ENCODE measurements at regions not wholly inside any gene's neighbourhood (a gene's known extent, or its start where the extent isn't known, plus 50 kb on each side); places are given as distances from the start of the nearest gene placed in this dataset.

DNA sequence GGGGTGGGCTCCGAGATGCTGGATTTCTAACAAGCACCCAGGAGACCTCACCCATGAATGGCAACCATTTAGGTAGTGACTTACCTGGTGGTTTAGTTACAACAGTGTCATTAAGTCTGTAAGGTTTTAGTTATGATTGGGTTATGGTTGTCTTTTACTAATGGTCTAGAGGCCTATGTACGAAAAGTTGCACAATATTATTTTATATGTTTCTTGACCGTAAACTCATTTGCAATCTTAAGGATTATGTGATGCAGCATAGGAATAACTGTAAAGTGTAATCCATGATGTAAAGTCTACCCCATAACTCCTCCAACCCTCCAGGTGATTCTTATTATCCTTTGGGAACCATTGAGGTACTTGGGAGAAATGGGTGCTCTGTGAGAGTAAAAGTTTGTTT, 155.4 kb upstream of the ZEB2 start:
- Histone ChIP-seq H3K79me2 (ENCODE audit: control insufficient read depth, insufficient read depth, low read length) (no peaks in the 10 kb centered on the region), H3K9me3 (ENCODE audit: control extremely low read depth in 1 of 3, control insufficient read depth in 2 of 3, insufficient read depth in 1 of 3, low read length in 2 of 3) (no peaks in the 10 kb centered on the region), H3K36me3 (replicated peaks in 1 of 2; ENCODE audit: control extremely low read depth in 1 of 2, control insufficient read depth in 1 of 2, extremely low read depth in 1 of 2, insufficient read depth in 2 of 2, low read length in 1 of 2) (no peaks in the 10 kb centered on the region), H3K27ac (ENCODE audit: low read length in 2 of 2) (no peak overlapping the region), H4K20me1 (ENCODE audit: control insufficient read depth, insufficient read depth, low read length, poor library complexity, severe bottlenecking) (no peaks in the 10 kb centered on the region), H3K4me1 (ENCODE audit: control insufficient read depth in 2 of 2, insufficient read depth in 2 of 2, low read length in 2 of 2) (peaks cover 24 to 28% of the 10 kb centered on the region in 2 donors), H3K9ac (ENCODE audit: low read length) (no peak overlapping the region), H3K4me2 (replicated peaks; ENCODE audit: low read depth, low read length, poor library complexity, severe bottlenecking) (no peak overlapping the region), H2AFZ (ENCODE audit: insufficient read depth, low read depth, low read length, poor library complexity, severe bottlenecking) (no peak overlapping the region), H3K4me3 (ENCODE audit: control extremely low read depth in 1 of 5, extremely low read depth in 1 of 5, insufficient read depth in 1 of 5, low read depth in 2 of 5, low read length in 4 of 5) (no peak overlapping the region), H3K27me3 (replicated peaks in 1 of 4; ENCODE audit: control extremely low read depth in 1 of 4, control insufficient read depth in 3 of 4, insufficient read depth in 4 of 4, low read length in 3 of 4) (no peaks in the 10 kb centered on the region)
- Mint-ChIP-seq H3K27me3 (no peaks in the 10 kb centered on the region), H3K27ac (no peak overlapping the region), H3K9me3 (ENCODE audit: insufficient read depth) (no peaks in the 10 kb centered on the region), H3K4me1 (peaks cover 33% of the 10 kb centered on the region), H3K4me3 (no peak overlapping the region)
- CTCF ChIA-PET: no interaction called here
- intact Hi-C loops (cut with micrococcal nuclease): no loop called here
- DNase-seq (no peak), ATAC-seq (ENCODE audit: low read depth) (no peak)
- POLR2A ChIA-PET: no interaction called here
- no CpG with 5 or more reads among the region's 3 CpGs for WGBS (ENCODE audit: insufficient coverage)
- TF ChIP-seq, protein P1, sequence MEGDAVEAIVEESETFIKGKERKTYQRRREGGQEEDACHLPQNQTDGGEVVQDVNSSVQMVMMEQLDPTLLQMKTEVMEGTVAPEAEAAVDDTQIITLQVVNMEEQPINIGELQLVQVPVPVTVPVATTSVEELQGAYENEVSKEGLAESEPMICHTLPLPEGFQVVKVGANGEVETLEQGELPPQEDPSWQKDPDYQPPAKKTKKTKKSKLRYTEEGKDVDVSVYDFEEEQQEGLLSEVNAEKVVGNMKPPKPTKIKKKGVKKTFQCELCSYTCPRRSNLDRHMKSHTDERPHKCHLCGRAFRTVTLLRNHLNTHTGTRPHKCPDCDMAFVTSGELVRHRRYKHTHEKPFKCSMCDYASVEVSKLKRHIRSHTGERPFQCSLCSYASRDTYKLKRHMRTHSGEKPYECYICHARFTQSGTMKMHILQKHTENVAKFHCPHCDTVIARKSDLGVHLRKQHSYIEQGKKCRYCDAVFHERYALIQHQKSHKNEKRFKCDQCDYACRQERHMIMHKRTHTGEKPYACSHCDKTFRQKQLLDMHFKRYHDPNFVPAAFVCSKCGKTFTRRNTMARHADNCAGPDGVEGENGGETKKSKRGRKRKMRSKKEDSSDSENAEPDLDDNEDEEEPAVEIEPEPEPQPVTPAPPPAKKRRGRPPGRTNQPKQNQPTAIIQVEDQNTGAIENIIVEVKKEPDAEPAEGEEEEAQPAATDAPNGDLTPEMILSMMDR (IDR thresholded peaks at IDR 0.05): no peak
- no peak for TF ChIP-seq EZH2 (IDR thresholded peaks at IDR 0.05; ENCODE audit: borderline replicate concordance, insufficient read depth, low read depth, low read length, poor library complexity, severe bottlenecking)

DNA sequence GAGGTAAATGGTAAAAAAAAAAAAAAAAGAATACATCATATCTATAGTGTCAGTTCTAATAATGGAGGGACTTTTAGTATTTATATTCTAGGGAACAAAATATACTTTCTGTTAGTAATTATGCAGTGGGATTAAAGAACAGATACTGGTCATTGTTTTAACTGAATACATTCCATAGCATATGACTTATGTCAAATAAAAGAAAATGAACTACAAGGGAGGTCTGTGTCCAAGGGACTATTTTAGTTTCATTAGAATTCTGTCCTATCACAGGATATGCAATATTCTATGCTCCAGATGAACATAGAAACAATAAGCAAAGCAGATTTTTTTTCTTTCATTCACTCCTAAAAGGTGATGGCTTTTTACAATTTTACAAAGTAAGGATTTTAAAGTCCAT, 154.2 kb upstream of the ZEB2 start:
- POLR2A ChIA-PET: no interaction called here
- no peak for TF ChIP-seq EZH2 (IDR thresholded peaks at IDR 0.05; ENCODE audit: borderline replicate concordance, insufficient read depth, low read depth, low read length, poor library complexity, severe bottlenecking)
- TF ChIP-seq, protein P1 (IDR thresholded peaks at IDR 0.05): no peak
- H2AFZ ChIP-seq (ENCODE audit: insufficient read depth, low read depth, low read length, poor library complexity, severe bottlenecking): no peak overlapping the region
- H3K9me3 Mint-ChIP-seq (ENCODE audit: insufficient read depth): no peaks in the 10 kb centered on the region
- no peak overlapping the region for H3K9ac ChIP-seq (ENCODE audit: low read length)
- H3K36me3 ChIP-seq (replicated peaks in 1 of 2; ENCODE audit: control extremely low read depth in 1 of 2, control insufficient read depth in 1 of 2, extremely low read depth in 1 of 2, insufficient read depth in 2 of 2, low read length in 1 of 2): no peaks in the 10 kb centered on the region
- intact Hi-C loops (cut with micrococcal nuclease): no loop called here
- H3K4me3 ChIP-seq (ENCODE audit: control extremely low read depth in 1 of 5, extremely low read depth in 1 of 5, insufficient read depth in 1 of 5, low read depth in 2 of 5, low read length in 4 of 5): no peak overlapping the region
- H3K9me3 ChIP-seq (ENCODE audit: control extremely low read depth in 1 of 3, control insufficient read depth in 2 of 3, insufficient read depth in 1 of 3, low read length in 2 of 3): no peaks in the 10 kb centered on the region
- H3K27ac Mint-ChIP-seq: no peak overlapping the region
- peaks cover 32% of the 10 kb centered on the region for H3K4me1 Mint-ChIP-seq
- no peak overlapping the region for H3K4me3 Mint-ChIP-seq
- H3K27me3 ChIP-seq (replicated peaks in 1 of 4; ENCODE audit: control extremely low read depth in 1 of 4, control insufficient read depth in 3 of 4, insufficient read depth in 4 of 4, low read length in 3 of 4): no peaks in the 10 kb centered on the region
- CTCF ChIA-PET: no interaction called here
- H3K27ac ChIP-seq (ENCODE audit: low read length in 2 of 2): no peak overlapping the region
- peaks cover 26 to 29% of the 10 kb centered on the region in 2 donors for H3K4me1 ChIP-seq (ENCODE audit: control insufficient read depth in 2 of 2, insufficient read depth in 2 of 2, low read length in 2 of 2)
- no peak overlapping the region for H3K4me2 ChIP-seq (replicated peaks; ENCODE audit: low read depth, low read length, poor library complexity, severe bottlenecking)
- H3K79me2 ChIP-seq (ENCODE audit: control insufficient read depth, insufficient read depth, low read length): no peaks in the 10 kb centered on the region
- no peak for DNase-seq
- no peaks in the 10 kb centered on the region for H3K27me3 Mint-ChIP-seq
- no peaks in the 10 kb centered on the region for H4K20me1 ChIP-seq (ENCODE audit: control insufficient read depth, insufficient read depth, low read length, poor library complexity, severe bottlenecking)
- ATAC-seq (ENCODE audit: low read depth): no peak
